Activated naive CD4-positive, alpha-beta T cell treated with anti-CD3 and anti-CD28 coated beads, Interleukin-2, amount 10 ng/mL, durations not matched to agents 7 days and 5 days (primary cell): ENCODE measurements at regions not wholly inside any gene's neighbourhood (a gene's known extent, or its start where the extent isn't known, plus 50 kb on each side); places are given as distances from the start of the nearest gene placed in this dataset.
"Not testable (repeated sequence)": the region's sequence is repeated elsewhere in the genome, so short reads cannot be mapped to it uniquely, and the experiment has no call there.

ENCODE experiments used
- CTCF ChIA-PET: fragments of 350-600 bp; sonication (Branson Sonifier 250); formaldehyde crosslinking; loops from one replicate; lab custom pipeline; 2021; ENCODE audit warnings: antibody characterized with exemption; lab: Charles Lee
- DNase-seq: peaks from one replicate; pipeline ENCODE4 v3.0.0-alpha.2; 2020
- H3K27ac Mint-ChIP-seq: one replicate; pipeline ENCODE4 v1.8.0; 2021; ENCODE audit warnings: mild to moderate bottlenecking, moderate library complexity, mixed read lengths
- H3K27me3 Mint-ChIP-seq: one replicate; pipeline ENCODE4 v1.8.0; 2021; ENCODE audit warnings: mild to moderate bottlenecking, mixed read lengths
- H3K36me3 Mint-ChIP-seq: one replicate; pipeline ENCODE4 v1.8.0; 2021; ENCODE audit warnings: mixed read lengths
- H3K4me1 Mint-ChIP-seq: one replicate; pipeline ENCODE4 v1.8.0; 2021; ENCODE audit warnings: mixed read lengths
- H3K4me3 Mint-ChIP-seq: one replicate; pipeline ENCODE4 v1.8.0; 2021; ENCODE audit warnings: mild to moderate bottlenecking, moderate library complexity, mixed read lengths
- H3K9me3 Mint-ChIP-seq: one replicate; pipeline ENCODE4 v1.8.0; 2021; ENCODE audit warnings: mixed read lengths

DNA sequence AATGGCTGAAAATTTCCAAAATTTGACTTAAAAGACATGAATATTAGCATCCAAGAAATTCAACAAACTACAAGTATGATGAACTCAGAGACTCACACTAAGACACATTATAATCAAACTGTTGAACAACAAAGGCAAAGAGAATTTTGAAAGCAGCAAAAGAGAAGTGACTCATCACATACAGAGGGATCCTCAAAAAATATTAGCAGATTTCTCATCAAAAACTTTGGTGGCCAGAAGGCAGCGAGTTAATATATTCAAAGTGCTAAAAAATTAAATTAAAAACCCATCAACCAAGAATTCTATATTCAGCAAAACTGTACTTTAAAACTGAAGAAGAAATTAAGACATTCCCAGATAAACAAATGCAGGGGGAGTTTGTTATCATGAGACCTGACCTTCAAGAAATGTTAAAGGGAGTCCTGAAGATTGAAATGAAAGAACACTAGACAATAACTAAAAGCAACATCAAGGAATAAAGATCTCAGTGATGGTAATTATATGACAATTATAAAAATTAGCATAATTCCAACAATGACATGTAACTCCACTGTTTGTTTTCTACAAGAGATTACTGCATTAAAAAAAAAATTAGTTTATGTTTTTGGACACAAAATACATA, 150.0 kb downstream of the RNASET2 start:
- H3K4me3 Mint-ChIP-seq = no peak overlapping the region
- H3K27me3 Mint-ChIP-seq = peaks cover 15% of the 10 kb centered on the region
- CTCF ChIA-PET = no interaction called here

DNA sequence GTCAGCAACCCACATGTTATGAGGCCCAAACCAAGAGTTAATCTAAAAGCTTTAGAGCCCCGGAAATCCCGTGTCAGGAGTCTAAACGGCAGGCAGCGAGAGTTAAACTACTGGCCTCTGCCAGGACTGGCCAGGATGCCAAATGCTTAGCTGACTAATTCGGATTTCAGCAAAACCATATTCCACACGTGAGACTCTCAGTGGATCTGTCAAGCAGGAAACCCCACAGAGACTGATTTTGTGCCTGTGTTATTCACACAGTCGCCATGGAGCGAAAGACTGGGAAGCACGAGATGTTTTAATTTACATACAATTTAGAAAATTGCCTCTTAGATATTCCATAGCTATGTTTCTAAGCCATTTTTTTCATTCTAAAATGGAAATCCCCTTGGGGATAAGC, 152.9 kb downstream of the RNASET2 start:
- peaks cover 27% of the 10 kb centered on the region for H3K9me3 Mint-ChIP-seq
- H3K36me3 Mint-ChIP-seq = peaks cover 10% of the 10 kb centered on the region
- peaks cover 15% of the 10 kb centered on the region for H3K27me3 Mint-ChIP-seq
- no peak overlapping the region for H3K4me3 Mint-ChIP-seq
- H3K4me1 Mint-ChIP-seq = no peaks in the 10 kb centered on the region
- CTCF ChIA-PET = no interaction called here
- no peak for DNase-seq
- no peak overlapping the region for H3K27ac Mint-ChIP-seq

More for the DNA sequence above, 150.0 kb downstream of the RNASET2 start:
- no peak for DNase-seq
- Mint-ChIP-seq H3K4me1 (no peaks in the 10 kb centered on the region), H3K9me3 (peaks cover 27% of the 10 kb centered on the region), H3K36me3 (peaks cover 10% of the 10 kb centered on the region), H3K27ac (no peak overlapping the region)

DNA sequence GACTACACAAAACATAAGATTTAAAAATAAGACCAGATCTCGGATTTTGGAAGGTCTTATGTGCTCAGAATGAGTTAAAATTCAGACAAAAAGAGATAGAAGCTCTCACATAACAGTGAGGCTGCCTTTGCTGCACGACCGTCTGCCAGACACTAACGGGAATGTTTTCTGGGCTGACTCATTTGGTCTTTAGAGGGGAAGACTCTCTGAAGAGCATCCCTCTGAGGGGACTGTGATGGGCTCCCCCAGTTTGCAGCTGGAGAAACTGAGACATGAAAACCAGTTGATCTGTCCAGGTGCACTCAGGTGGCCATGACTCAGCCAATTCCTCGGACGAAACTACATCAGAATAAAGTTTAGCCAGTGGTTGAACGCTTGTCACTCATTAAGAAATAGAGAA, 153.9 kb downstream of the RNASET2 start:
- no peak overlapping the region for H3K4me3 Mint-ChIP-seq
- H3K27ac Mint-ChIP-seq = no peak overlapping the region
- H3K36me3 Mint-ChIP-seq = peaks cover 7% of the 10 kb centered on the region
- peaks cover 20% of the 10 kb centered on the region for H3K9me3 Mint-ChIP-seq
- no peaks in the 10 kb centered on the region for H3K4me1 Mint-ChIP-seq
- no peak for DNase-seq
- CTCF ChIA-PET = interaction anchor here (0.6 kb wide), 1 partner anchor 614 kb away, joined by 3 read pairs; no protein-coding TSS in a partner anchor
- peaks cover 12% of the 10 kb centered on the region for H3K27me3 Mint-ChIP-seq

DNA sequence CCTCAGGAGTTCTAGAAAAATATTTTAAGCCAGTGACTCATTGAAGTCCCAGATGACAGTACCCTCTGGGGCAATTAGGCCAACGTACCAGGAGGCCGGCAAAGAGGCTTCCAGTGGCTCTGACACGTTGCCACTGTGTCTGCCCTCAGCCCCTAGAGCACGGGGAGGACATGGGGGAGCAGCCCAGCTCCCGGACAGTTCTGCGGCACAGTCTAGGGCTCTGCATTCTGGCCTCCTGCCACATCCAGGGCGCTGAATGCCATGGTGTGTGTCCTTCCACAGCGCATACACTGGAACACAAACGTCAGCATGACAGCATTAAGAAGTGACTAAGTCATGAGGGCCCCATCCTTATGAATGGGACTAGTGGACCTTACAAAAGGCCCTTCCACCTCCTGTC, 156.2 kb downstream of the RNASET2 start:
- Mint-ChIP-seq H3K9me3 (peaks cover 2% of the 10 kb centered on the region), H3K27ac (no peak overlapping the region), H3K27me3 (peaks cover 2% of the 10 kb centered on the region), H3K36me3 (no peaks in the 10 kb centered on the region), H3K4me1 (no peaks in the 10 kb centered on the region), H3K4me3 (no peak overlapping the region)
- DNase-seq = no peak
- CTCF ChIA-PET = no interaction called here

DNA sequence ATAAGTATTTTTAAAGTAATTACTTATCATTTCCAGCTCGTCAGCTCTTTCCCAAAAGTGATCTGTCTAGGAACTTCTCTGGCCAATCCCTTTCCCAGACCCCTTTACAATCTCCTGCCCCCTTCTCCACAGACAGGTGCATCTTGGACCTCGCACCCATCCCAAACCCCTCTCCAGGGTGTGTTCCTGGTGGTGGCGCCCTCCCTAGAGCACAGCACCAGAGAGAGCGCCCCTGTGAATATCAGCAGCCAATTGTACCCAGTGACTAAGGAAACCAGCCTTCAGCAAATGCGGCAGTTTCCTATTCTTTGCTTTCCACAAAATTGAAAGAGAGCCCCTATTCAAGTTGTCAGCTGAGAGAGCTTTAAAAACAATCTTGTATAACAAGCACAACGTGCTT, 157.7 kb downstream of the RNASET2 start:
- no peak overlapping the region for H3K27ac Mint-ChIP-seq
- H3K4me1 Mint-ChIP-seq = no peaks in the 10 kb centered on the region
- DNase-seq = no peak
- no peaks in the 10 kb centered on the region for H3K9me3 Mint-ChIP-seq
- no peaks in the 10 kb centered on the region for H3K27me3 Mint-ChIP-seq
- CTCF ChIA-PET = interaction anchor here (1.3 kb wide), 1 partner anchor 153 kb away, joined by 4 read pairs; no protein-coding TSS in a partner anchor
- no peaks in the 10 kb centered on the region for H3K36me3 Mint-ChIP-seq
- no peak overlapping the region for H3K4me3 Mint-ChIP-seq

DNA sequence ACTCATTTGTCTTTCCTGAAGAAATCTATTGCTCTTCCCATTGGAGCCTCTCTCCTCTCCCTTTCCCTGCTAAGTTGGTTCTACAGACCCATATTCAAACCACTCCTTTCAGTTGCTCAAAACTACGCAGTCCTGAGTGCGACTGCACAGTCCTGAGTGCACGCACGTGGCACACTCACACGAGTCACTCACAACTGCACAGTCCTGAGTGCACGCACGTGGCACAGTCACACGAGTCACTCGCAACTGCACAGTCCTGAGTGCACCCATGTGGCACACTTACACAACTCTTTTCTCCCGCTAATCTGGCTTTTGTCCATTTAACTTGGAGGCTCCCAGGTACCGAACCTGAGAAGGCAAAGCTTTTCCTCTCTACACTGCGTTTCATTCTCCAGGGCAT, 159.7 kb downstream of the RNASET2 start:
- Mint-ChIP-seq H3K4me3 (no peak overlapping the region), H3K36me3 (no peaks in the 10 kb centered on the region), H3K27me3 (no peaks in the 10 kb centered on the region), H3K27ac (no peak overlapping the region), H3K9me3 (no peaks in the 10 kb centered on the region), H3K4me1 (no peaks in the 10 kb centered on the region)
- CTCF ChIA-PET = no interaction called here
- DNase-seq = no peak

DNA sequence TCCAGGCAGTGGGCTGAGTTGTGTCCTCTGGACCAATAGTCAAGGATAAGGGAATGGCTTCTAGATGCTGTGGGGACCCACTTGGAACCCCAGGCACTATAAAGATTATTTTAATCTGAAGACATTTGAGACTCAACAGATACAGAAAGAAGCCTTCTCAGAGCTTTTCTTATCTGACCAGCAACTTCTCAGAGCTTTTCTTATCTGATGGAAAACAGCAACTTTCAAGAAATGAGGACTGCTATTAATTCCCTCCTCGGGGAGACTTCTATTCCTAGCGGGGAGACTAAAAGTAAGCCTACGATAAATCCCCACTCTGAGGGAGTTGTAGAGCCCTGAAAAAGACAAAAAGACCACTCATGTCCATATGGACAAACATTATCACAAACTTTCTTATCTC, 160.5 kb downstream of the RNASET2 start:
- no peak for DNase-seq
- Mint-ChIP-seq H3K9me3 (no peaks in the 10 kb centered on the region), H3K36me3 (no peaks in the 10 kb centered on the region), H3K4me3 (no peak overlapping the region), H3K4me1 (no peaks in the 10 kb centered on the region), H3K27ac (no peak overlapping the region), H3K27me3 (no peaks in the 10 kb centered on the region)
- CTCF ChIA-PET = no interaction called here

DNA sequence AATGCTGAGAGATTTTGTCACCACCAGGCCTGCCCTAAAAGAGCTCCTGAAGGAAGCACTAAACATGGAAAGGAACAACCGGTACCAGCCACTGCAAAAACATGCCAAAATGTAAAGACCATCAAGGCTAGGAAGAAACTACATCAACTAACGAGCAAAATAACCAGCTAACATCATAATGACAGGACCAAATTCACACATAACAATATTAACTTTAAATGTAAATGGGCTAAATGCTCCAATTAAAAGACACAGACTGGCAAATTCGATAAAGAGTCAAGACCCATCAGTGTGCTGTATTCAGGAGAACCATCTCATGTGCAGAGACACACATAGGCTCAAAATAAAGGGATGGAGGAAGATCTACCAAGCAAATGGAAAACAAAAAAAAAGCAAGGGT, 163.8 kb upstream of the RPS6KA2 start:
- H3K36me3 Mint-ChIP-seq, DNase-seq, H3K4me3 Mint-ChIP-seq, CTCF ChIA-PET, H3K4me1 Mint-ChIP-seq, H3K27ac Mint-ChIP-seq, H3K27me3 Mint-ChIP-seq, H3K9me3 Mint-ChIP-seq: not testable (repeated sequence)

DNA sequence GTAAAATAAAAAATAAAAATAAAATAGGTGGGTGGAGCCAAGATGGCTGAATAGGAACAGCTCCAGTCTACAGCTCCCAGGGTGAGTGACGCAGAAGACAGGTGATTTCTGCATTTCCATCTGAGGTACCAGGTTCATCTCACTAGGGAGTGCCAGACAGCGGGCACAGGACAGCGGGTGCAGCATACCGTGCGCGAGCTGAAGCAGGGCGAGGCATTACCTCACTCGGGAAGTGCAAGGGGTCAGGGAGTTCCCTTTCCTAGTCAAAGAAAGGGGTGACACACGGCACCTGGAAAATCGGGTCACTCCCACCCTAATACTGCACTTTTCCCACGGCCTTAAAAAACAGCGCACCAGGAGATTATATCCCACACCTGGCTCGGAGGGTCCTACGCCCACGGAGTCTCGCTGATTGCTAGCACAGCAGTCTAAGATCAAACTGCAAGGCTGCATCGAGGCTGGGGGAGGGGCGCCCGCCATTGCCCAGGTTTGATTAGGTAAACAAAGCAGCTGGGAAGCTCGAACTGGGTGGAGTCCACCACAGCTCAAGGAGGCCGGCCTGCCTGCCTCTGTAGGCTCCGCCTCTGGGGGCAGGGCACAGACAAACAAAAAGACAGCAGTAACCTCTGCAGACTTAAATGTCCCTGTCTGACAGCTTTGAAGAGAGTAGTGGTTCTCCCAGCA, 161.9 kb upstream of the RPS6KA2 start:
- not testable (repeated sequence) for H3K27ac Mint-ChIP-seq, H3K4me1 Mint-ChIP-seq, H3K4me3 Mint-ChIP-seq, DNase-seq, H3K36me3 Mint-ChIP-seq, H3K27me3 Mint-ChIP-seq, H3K9me3 Mint-ChIP-seq
- CTCF ChIA-PET = interaction anchor here (2.1 to 4.7 kb wide), 2 partner anchors 162 to 200 kb away, joined by 11 to 45 read pairs; no protein-coding TSS in a partner anchor

DNA sequence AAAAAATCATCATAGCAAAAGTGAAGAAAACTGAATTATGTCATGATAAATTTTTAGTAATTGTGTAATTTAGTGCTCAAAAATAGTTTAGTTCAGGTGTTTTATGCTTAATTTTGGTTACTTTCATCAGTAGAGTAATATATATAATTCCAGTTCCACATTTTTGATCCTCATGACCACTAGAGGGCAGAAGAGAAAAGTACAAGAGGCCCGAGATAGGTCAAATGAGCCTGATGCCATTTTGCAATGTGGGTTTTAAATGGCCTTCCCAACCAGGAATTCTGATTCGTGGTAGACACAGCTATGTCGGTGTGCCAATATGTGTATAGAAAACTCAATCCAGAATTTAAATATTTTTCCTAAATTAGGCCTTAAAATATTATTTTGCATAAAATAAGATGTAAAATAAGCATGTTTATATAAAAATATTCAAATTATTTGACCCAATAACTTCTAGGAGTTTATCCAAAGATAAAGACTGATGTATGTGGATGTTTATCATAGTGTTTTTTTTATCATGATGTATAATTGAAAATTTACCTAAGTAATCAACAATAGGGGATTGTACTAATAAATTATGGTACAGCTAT, 159.7 kb upstream of the RPS6KA2 start:
- no peak for DNase-seq
- H3K4me3 Mint-ChIP-seq = no peak overlapping the region
- CTCF ChIA-PET = interaction anchor here (0.7 to 4.7 kb wide), 7 partner anchors 12 to 260 kb away, joined by 3 to 45 read pairs (median 3); no protein-coding TSS in a partner anchor
- H3K36me3 Mint-ChIP-seq = no peaks in the 10 kb centered on the region
- H3K27ac Mint-ChIP-seq = no peak overlapping the region
- H3K4me1 Mint-ChIP-seq = no peaks in the 10 kb centered on the region
- H3K9me3 Mint-ChIP-seq = peaks cover 4% of the 10 kb centered on the region
- no peaks in the 10 kb centered on the region for H3K27me3 Mint-ChIP-seq

DNA sequence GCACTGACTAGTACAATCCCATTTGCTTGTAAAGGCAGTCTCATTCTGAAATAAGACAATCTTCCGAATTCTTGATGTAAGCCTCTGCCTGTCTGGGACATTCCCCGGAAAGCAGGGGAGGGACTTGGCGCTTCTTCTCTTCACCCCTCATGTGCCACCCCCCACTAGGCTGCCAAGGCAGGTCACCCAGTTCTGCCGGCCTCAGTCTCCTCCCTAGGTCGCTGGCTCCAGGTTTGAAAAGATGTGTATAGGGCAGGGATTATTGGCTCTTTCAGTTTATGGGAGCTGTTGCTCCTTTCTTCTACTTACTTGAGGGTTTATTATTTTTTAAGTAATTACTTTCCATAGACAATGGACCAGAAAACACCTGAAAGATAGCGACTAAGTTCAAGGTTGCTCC, 158.1 kb upstream of the RPS6KA2 start:
- no peaks in the 10 kb centered on the region for H3K36me3 Mint-ChIP-seq
- no peaks in the 10 kb centered on the region for H3K27me3 Mint-ChIP-seq
- CTCF ChIA-PET = interaction anchor here (0.8 to 4.7 kb wide), 6 partner anchors 10 to 356 kb away, joined by 3 to 45 read pairs (median 4); no protein-coding TSS in a partner anchor
- H3K4me1 Mint-ChIP-seq = no peaks in the 10 kb centered on the region
- no peak overlapping the region for H3K27ac Mint-ChIP-seq
- H3K4me3 Mint-ChIP-seq = no peak overlapping the region
- no peak for DNase-seq
- peaks cover 4% of the 10 kb centered on the region for H3K9me3 Mint-ChIP-seq

DNA sequence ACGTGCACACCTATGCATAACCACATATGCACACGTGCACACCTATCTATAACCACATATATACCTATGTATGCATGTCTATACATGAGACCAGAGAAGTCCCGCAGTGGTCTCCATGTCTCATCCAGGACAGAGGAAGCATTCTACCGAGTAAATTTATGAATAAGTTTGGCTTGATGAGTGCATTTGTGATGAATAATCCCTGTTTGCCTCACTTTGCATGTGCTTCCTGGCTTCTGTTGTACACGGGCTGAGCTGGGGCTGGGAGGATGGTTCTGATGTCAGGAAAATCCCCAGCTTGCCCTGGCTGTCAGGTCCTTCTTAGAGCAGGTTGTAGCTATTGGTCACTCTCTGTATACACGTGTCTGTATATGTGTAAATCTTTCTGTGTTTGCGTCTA, 157.6 kb upstream of the RPS6KA2 start:
- Mint-ChIP-seq H3K36me3 (no peaks in the 10 kb centered on the region), H3K27ac (no peak overlapping the region), H3K9me3 (peaks cover 4% of the 10 kb centered on the region), H3K4me1 (no peaks in the 10 kb centered on the region), H3K27me3 (no peaks in the 10 kb centered on the region), H3K4me3 (no peak overlapping the region)
- CTCF ChIA-PET = interaction anchor here (0.9 to 4.7 kb wide), 4 partner anchors 9 to 356 kb away, joined by 3 to 45 read pairs (median 6); no protein-coding TSS in a partner anchor
- no peak for DNase-seq

DNA sequence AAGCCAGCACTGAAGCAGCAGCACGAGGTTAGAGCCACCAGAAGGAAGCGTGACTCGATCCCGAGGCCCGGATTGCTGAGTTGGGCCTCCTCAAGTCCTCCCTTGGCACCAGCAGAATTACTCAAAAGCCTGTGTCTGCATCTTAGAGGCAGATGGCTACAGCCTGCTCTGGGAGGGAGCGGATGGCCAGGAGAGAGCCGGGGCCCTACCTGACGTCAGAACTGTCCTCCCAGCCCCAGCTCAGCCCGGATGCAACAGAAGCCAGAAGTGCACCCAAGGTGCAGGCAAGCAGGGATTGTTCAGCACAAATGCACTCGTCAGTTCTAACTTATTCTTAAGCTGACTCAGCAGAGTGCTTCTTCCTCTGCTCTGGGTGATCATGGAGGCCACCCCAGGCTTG, 155.5 kb upstream of the RPS6KA2 start:
- H3K4me1 Mint-ChIP-seq = no peaks in the 10 kb centered on the region
- no peaks in the 10 kb centered on the region for H3K36me3 Mint-ChIP-seq
- no peaks in the 10 kb centered on the region for H3K27me3 Mint-ChIP-seq
- no peak overlapping the region for H3K4me3 Mint-ChIP-seq
- H3K9me3 Mint-ChIP-seq = peaks cover 4% of the 10 kb centered on the region
- no peak overlapping the region for H3K27ac Mint-ChIP-seq
- no peak for DNase-seq
- CTCF ChIA-PET = no interaction called here

DNA sequence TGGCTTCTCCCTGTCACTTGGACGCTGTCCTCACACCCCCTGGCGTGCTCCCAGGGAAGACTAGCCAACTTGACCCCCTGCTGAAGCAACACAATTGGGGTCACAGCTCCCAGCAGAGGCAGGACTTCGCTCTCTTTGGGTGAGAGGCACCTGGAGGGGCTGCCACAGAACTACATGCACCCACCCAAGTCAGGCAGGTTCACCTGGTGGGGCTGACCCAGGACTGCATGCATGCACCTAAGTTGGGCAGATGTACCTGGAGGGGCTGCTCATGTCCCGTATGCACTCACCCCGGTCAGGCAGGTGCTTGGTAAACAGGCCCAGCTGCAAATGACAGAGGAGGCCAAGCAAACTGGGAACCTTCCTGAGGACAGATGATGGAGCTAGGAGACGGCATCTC, 154.3 kb upstream of the RPS6KA2 start:
- Mint-ChIP-seq H3K4me1 (no peaks in the 10 kb centered on the region), H3K9me3 (peaks cover 4% of the 10 kb centered on the region), H3K27me3 (no peaks in the 10 kb centered on the region), H3K36me3 (no peaks in the 10 kb centered on the region), H3K27ac (no peak overlapping the region), H3K4me3 (no peak overlapping the region)
- no peak for DNase-seq
- CTCF ChIA-PET = no interaction called here
